SHP77 (cell line): ENCODE measurements at regions not wholly inside any gene's neighbourhood (a gene's known extent, or its start where the extent isn't known, plus 50 kb on each side); places are given as distances from the start of the nearest gene placed in this dataset.

Experiments
- DNase-seq, 2 experiments: peaks; one replicate each; lab custom pipeline; 2025; lab: John Stamatoyannopoulos, UW

- DNase-seq, result no peak
Measured at GRCh38 chr11:109804911-109805310, 288.3 kb upstream of the ZC3H12C start.

DNA sequence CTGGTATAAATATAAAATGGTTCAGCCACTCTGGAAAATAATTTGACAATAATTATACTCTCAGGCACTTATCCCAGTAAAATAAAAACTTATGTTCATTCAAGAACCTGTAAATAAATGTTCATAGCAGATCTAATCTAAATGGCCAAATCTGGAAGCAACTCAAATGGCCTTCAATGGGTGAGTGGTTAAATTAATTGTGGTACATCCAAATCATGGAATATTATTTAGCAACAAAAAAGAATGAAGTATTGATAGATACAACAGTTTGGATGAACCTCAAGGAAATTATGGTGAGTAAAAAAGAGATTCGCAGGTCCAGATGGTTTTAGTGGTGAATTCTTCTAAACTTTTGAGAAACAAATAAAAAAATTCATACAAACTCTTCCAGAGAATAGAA is 287.0 kb upstream of the ZC3H12C start:
- no peak for DNase-seq

GRCh38 chr11:109808569-109808968 is 284.6 kb upstream of the ZC3H12C start:
- no peak for DNase-seq

GRCh38 chr11:109814824-109815223 is 278.4 kb upstream of the ZC3H12C start:
- DNase-seq, result no peak

GRCh38 chr11:109815500-109816150 is 277.6 kb upstream of the ZC3H12C start:
- DNase-seq, result no peak

DNA sequence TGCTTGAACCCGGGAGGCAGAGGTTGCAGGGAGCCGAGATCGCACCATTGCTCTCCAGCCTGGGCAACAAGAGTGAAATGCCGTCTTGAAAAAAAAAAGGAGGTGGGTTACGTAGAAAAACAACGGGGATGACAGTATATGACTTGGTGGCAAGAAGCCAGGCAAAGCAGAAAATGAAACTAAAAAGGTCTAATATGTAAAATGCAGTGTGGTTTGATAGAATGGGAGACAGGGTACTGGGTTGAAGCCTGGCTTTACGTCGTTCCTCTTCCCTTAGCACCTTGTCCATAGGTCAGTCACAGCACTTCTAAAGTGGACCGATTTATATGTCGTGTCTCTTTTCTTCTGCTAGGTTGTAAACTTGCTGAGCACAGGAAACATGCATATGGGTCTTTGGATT is 274.9 kb upstream of the ZC3H12C start:
- no peak for DNase-seq

DNA sequence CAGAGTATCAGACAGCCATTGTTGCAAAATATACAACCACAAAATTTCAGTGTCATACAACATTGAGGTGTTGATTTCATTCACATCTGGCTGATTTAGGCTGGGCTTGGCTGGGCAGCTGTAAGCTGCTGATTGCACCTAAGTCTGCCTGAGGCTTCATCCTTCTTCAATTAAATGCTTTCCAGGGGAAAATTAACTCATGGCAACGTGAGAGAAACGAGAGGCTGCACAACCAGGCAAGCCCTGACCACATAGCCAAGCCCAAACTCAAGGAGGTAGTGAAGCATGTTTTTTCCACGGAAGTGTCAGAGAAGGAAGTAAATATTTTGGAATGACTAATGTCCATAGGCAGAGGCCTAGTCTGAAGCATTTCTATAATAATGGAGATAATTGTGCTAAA is 273.8 kb upstream of the ZC3H12C start:
- no peak for DNase-seq

GRCh38 chr11:109821511-109821910 is 271.7 kb upstream of the ZC3H12C start:
- DNase-seq, result no peak

DNA sequence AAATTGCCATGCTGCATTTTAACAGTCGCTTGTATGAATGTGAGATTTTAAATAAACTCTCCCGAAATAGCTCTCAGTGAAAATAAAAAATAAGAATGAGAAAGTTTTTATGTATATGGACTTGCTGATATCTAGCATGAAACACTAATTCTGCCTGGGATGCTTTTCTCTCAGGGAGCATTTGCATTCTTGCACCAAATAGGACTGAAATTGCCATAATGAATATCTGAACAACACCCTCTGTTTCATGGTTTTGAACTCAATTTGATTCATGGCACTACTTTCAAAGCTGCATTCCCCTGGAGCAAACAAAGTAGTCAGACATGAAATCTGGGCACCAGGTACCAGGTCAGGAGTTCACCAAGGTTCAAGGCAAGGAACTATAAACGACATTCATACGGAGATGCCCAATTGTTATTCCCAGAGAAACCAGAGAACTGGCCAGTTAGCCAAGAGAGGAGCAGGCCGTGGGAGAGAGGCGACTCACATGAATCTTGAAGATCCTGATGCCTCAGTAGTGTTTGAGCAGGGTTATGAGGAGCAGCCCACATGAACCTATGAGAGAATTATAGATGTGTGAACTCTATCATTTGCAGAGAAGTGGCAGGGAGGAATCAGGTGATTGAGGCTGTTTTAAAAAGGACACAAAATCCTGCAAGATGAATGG is 270.6 kb upstream of the ZC3H12C start:
- no peak for DNase-seq

GRCh38 chr11:109828387-109828786 is 264.8 kb upstream of the ZC3H12C start:
- DNase-seq, result no peak

GRCh38 chr11:109838026-109838425 is 255.2 kb upstream of the ZC3H12C start:
- no peak for DNase-seq

- DNase-seq, result no peak
Measured at GRCh38 chr11:109845437-109845836, 247.8 kb upstream of the ZC3H12C start.

DNA sequence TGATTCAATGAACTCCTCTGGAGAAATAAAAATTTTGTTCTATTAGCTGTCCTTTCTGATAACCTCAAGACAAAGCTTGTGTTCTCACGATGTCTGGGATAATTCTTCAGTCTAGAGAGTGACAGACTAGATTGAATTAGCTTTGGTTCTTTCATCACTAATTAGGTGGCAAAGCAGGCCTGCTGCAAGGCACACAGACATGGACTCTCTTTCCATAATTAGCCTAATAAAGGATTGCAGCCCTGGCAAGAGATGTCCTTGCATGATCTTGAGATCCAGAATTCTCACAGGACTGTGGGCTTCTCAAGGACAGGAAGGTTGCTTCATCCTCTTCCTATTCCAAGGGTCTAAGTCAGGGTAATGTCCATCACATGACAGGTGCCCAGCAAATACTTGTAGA is 245.6 kb upstream of the ZC3H12C start:
- no peak for DNase-seq

DNA sequence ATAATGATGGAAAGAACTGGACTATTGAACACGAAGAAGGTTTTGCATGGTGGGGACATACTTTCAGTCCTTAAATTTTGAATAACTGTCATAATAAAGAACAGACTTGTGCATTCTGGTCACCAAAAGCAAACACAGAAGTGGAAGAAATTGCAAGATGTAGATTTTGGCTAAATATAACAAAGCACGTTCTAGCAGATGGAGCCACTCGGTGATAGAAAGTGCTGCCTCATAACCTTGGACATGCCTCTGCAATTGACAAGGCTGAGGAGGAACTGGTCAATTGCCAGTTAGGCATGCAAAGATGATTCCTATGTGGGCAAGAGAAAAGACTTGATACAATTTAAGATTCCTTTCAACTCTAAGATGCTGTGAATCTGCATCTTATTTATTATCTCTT is 244.1 kb upstream of the ZC3H12C start:
- DNase-seq, result no peak

DNA sequence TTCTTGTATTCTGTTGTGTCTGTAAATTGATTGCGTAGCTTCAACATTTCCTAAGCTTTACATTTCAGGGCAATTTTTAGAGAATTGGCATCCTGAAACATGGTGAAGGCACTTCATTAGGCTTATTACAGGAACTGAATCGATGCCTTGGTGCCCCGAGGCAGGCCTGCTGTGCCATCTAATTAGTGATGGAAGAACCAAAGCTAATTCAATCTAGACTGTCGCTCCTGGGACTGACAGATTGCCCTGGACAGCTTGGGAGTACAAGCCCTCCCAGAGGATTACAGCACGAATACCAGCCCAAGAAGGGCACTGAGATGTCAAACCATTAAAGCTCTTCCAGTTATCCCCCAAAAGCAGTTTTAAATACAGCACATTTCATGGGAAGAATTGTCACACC is 243.2 kb upstream of the ZC3H12C start:
- DNase-seq, result no peak

DNA sequence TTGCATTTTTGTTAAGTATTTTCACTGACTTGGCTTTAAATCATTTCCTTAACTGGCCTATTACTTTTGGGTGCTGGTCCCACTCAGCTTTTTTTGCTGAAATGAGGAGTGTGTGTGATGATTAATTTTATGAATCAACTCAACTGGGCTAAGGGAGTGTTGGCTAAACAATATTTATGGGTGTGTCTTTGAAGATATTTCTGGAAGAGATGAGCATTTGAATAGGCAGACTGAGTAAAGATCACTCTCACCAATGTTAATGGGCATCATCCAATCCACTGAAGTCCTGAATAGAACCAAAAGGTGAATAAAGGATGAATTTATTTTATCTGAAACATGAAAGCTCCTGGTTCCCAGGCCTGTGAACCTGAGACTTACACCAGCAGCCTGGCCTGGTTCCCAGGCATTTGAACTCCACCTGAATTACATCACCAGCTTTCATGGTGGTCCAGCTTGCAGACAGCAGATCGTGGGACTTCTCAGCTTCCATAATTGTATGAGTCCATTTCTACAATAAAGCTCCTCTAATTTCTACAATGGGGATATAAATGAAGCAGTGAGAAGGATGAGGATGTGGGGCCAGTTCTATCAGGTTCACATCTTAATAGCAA is 241.3 kb upstream of the ZC3H12C start:
- DNase-seq, result no peak

GRCh38 chr11:109853156-109853776 is 239.9 kb upstream of the ZC3H12C start:
- DNase-seq, result no peak

DNA sequence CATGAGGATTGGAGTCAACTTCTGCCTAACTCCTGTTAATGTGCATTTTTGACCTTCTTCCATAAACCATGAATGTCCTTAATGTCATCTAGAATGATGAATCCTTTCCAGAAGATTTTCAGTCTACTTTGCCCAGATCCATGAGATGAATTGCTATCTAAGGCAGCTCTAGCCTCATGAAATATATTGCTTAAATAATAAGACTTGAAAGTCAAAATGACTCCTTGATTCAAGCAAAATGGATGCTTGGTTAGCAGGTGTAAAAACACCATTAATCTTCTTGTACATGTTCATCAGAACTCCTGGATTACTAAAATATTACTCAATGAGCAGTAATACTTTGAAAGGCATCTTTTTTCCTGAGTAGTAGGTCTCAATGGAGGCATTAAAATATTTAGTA is 238.5 kb upstream of the ZC3H12C start:
- no peak for DNase-seq

- DNase-seq, result no peak
Measured at GRCh38 chr11:109856928-109857327, 236.3 kb upstream of the ZC3H12C start.

- no peak for DNase-seq
Measured at GRCh38 chr11:109857637-109858036, 235.6 kb upstream of the ZC3H12C start.

GRCh38 chr11:109858152-109858551 is 235.0 kb upstream of the ZC3H12C start:
- DNase-seq, result no peak

- DNase-seq, result no peak
Measured at GRCh38 chr11:109859045-109859724, 234.0 kb upstream of the ZC3H12C start.

DNA sequence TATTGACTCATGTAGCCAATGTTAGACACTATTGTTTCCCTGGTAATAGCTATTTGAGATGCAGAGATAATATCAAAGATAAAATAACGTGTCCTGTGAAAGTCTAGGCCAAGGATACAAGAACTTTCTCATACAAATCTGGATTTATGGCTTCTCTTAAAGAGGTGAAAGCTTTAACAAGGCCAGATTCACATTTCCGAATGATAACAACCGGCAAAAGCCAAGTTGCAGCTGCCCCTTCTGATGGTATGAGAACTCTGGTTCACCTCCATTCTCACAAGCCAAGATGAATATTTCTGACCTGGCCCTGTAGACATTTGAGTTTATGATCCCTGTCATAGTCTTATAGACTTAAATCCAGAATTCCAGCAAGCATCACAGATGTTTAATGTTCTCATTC is 230.4 kb upstream of the ZC3H12C start:
- no peak for DNase-seq
